ENCODE measurements at regions not wholly inside any gene's neighbourhood (a gene's known extent, or its start where the extent isn't known, plus 50 kb on each side); places are given as distances from the start of the nearest gene placed in this dataset.

GRCh38 chr5:158364367-158364766 is 505.4 kb upstream of the CLINT1 start:
- Mint-ChIP-seq H3K4me3 (ENCODE audit: low read depth) (no peak overlapping the region), H3K36me3 (ENCODE audit: insufficient read depth) (no peaks in the 10 kb centered on the region), H3K27ac (no peak overlapping the region), H3K9me3 (ENCODE audit: low read depth) (no peaks in the 10 kb centered on the region), H3K4me1 (ENCODE audit: low read depth) (peaks cover 18% of the 10 kb centered on the region), H3K27me3 (peaks cover 55% of the 10 kb centered on the region)
- TF ChIP-seq CTCF (IDR thresholded peaks at IDR 0.05; ENCODE audit: unreplicated experiment), result no peak
- no peak for DNase-seq (ENCODE audit: low spot score, unreplicated experiment)

- Mint-ChIP-seq H3K27me3 (peaks cover 10% of the 10 kb centered on the region), H3K9me3 (ENCODE audit: low read depth) (peaks cover 8% of the 10 kb centered on the region), H3K36me3 (ENCODE audit: insufficient read depth) (peaks cover 4% of the 10 kb centered on the region), H3K27ac (no peak overlapping the region), H3K4me1 (ENCODE audit: low read depth) (no peaks in the 10 kb centered on the region), H3K4me3 (ENCODE audit: low read depth) (no peak overlapping the region)
- no peak for TF ChIP-seq CTCF (IDR thresholded peaks at IDR 0.05; ENCODE audit: unreplicated experiment)
- DNase-seq (ENCODE audit: low spot score, unreplicated experiment), result no peak
These were observed 496.0 kb upstream of the CLINT1 start for GRCh38 chr5:158354958-158355357.

- DNase-seq (ENCODE audit: low spot score, unreplicated experiment), result no peak
- Mint-ChIP-seq H3K27ac (no peak overlapping the region), H3K9me3 (ENCODE audit: low read depth) (peaks cover 11% of the 10 kb centered on the region), H3K4me1 (ENCODE audit: low read depth) (no peaks in the 10 kb centered on the region), H3K36me3 (ENCODE audit: insufficient read depth) (peaks cover 4% of the 10 kb centered on the region), H3K4me3 (ENCODE audit: low read depth) (no peak overlapping the region), H3K27me3 (peaks cover 17% of the 10 kb centered on the region)
- TF ChIP-seq CTCF (IDR thresholded peaks at IDR 0.05; ENCODE audit: unreplicated experiment), result no peak
These were observed 492.7 kb upstream of the CLINT1 start for GRCh38 chr5:158351485-158352125.

- Mint-ChIP-seq H3K36me3 (ENCODE audit: insufficient read depth) (peaks cover 2% of the 10 kb centered on the region), H3K27me3 (peaks cover 9% of the 10 kb centered on the region), H3K9me3 (ENCODE audit: low read depth) (peaks cover 15% of the 10 kb centered on the region), H3K4me1 (ENCODE audit: low read depth) (no peaks in the 10 kb centered on the region), H3K27ac (no peak overlapping the region), H3K4me3 (ENCODE audit: low read depth) (no peak overlapping the region)
- DNase-seq (ENCODE audit: low spot score, unreplicated experiment), result no peak
- TF ChIP-seq CTCF (IDR thresholded peaks at IDR 0.05; ENCODE audit: unreplicated experiment), result no peak
These were observed 491.0 kb upstream of the CLINT1 start for GRCh38 chr5:158349987-158350386.

GRCh38 chr5:158344376-158344775 is 485.4 kb upstream of the CLINT1 start:
- peaks cover 3% of the 10 kb centered on the region for H3K27me3 Mint-ChIP-seq
- H3K4me1 Mint-ChIP-seq (ENCODE audit: low read depth), result no peaks in the 10 kb centered on the region
- H3K9me3 Mint-ChIP-seq (ENCODE audit: low read depth), result peaks cover 10% of the 10 kb centered on the region
- H3K4me3 Mint-ChIP-seq (ENCODE audit: low read depth), result no peak overlapping the region
- TF ChIP-seq CTCF (IDR thresholded peaks at IDR 0.05; ENCODE audit: unreplicated experiment), result no peak
- DNase-seq (ENCODE audit: low spot score, unreplicated experiment), result no peak
- H3K27ac Mint-ChIP-seq, result no peak overlapping the region
- no peaks in the 10 kb centered on the region for H3K36me3 Mint-ChIP-seq (ENCODE audit: insufficient read depth)
